RWPE1 (cell line): ENCODE measurements at regions not wholly inside any gene's neighbourhood (a gene's known extent, or its start where the extent isn't known, plus 50 kb on each side); places are given as distances from the start of the nearest gene placed in this dataset.

Experiments used
- CTCF ChIA-PET: fragments of 350-600 bp; sonication (Branson Sonifier 250); formaldehyde crosslinking; extraction: SDS; loops from one replicate; lab custom pipeline; 2021; lab: Yijun Ruan, JAX
- POLR2A ChIA-PET: fragments of 400-600 bp; formaldehyde crosslinking; extraction: SDS; loops from one replicate; lab custom pipeline; 2020; ENCODE audit warnings: antibody characterized with exemption; ENCODE audit not compliant: low non-redundant PET; lab: Yijun Ruan, JAX
- DNase-seq: peaks from one replicate; pipeline ENCODE4 v3.0.0; 2012; ENCODE audit warnings: low spot score
- H3K27ac ChIP-seq: fragments of 450-650 bp; 2 replicates; pipeline ENCODE4 v1.5.1; 2017
- TF ChIP-seq, protein P1 (sequence below): fragments of 450-650 bp; conservative IDR thresholded peaks from 2 replicates; pipeline ENCODE4 v1.5.1; 2017; ENCODE audit warnings: low read depth, mild to moderate bottlenecking

- TF ChIP-seq, protein P1, sequence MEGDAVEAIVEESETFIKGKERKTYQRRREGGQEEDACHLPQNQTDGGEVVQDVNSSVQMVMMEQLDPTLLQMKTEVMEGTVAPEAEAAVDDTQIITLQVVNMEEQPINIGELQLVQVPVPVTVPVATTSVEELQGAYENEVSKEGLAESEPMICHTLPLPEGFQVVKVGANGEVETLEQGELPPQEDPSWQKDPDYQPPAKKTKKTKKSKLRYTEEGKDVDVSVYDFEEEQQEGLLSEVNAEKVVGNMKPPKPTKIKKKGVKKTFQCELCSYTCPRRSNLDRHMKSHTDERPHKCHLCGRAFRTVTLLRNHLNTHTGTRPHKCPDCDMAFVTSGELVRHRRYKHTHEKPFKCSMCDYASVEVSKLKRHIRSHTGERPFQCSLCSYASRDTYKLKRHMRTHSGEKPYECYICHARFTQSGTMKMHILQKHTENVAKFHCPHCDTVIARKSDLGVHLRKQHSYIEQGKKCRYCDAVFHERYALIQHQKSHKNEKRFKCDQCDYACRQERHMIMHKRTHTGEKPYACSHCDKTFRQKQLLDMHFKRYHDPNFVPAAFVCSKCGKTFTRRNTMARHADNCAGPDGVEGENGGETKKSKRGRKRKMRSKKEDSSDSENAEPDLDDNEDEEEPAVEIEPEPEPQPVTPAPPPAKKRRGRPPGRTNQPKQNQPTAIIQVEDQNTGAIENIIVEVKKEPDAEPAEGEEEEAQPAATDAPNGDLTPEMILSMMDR, result no peak
- no peak overlapping the region for H3K27ac ChIP-seq
- ChIA-PET POLR2A (no interaction called here), CTCF (no interaction called here)
- DNase-seq, result no peak
Measured at GRCh38 chr11:37532271-37532670, 934.2 kb upstream of the RAG2 start.

DNA sequence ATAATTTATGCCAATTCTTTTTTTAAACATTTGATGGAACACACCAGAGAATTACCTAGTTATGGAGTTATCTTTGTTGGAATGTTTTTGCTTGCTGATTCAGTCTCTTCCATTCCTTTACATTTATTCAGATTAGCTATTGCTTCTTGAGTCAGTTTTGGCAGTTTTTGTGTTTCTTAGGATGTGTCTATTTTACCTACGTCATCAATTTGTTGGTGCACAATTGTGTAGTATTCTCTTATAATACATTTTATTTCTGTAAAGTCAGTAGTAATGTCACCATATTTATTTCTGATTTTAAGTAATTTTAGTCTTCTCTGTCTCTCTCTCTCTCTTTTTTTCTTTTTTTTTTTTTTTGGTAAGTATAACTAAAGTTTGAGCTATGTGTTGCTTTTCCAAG, 929.5 kb upstream of the RAG2 start:
- no peak overlapping the region for H3K27ac ChIP-seq
- no peak for DNase-seq
- TF ChIP-seq, protein P1, result no peak
- POLR2A ChIA-PET, result no interaction called here
- CTCF ChIA-PET, result interaction anchor here (0.6 kb wide), 1 partner anchor 50 kb away, joined by 3 read pairs; no protein-coding TSS in a partner anchor

GRCh38 chr11:37525336-37525735, 927.3 kb upstream of the RAG2 start:
- H3K27ac ChIP-seq, result no peak overlapping the region
- TF ChIP-seq, protein P1, result no peak
- ChIA-PET CTCF (no interaction called here), POLR2A (no interaction called here)
- no peak for DNase-seq

DNA sequence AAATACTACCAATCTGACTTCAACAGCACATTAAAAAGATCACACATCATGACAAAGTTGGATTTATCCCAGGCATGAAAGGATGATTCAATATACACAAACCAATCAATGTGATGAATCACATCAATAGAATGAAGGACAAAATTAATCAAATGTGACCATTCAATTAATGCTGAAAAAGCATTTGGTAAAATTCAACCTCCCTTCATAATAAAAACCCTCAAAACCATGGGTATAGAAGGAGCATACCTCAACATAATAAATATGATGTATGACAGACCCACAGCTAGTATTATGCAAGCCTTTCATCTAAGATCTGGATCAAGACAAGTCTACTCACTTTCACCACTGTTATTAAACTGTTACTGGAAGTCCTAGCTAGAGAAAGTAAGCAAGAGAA, 921.7 kb upstream of the RAG2 start:
- ChIA-PET CTCF (interaction anchor here (0.7 kb wide), 1 partner anchor 451 kb away, joined by 5 read pairs; no protein-coding TSS in a partner anchor), POLR2A (no interaction called here)
- DNase-seq, result no peak

GRCh38 chr11:37512156-37512780, 914.2 kb upstream of the RAG2 start:
- no peak for DNase-seq
- ChIA-PET POLR2A (no interaction called here), CTCF (no interaction called here)
- TF ChIP-seq, protein P1, result no peak
- no peak overlapping the region for H3K27ac ChIP-seq

More for the DNA sequence above, 921.7 kb upstream of the RAG2 start:
- TF ChIP-seq, protein P1, result no peak
- no peak overlapping the region for H3K27ac ChIP-seq

- TF ChIP-seq, protein P1, result no peak
- ChIA-PET POLR2A (no interaction called here), CTCF (interaction anchor here (0.6 kb wide), 1 partner anchor 1263 kb away, joined by 3 read pairs; no protein-coding TSS in a partner anchor)
- peak overlapping the region; percentile 78 for H3K27ac ChIP-seq
- peak; percentile 62 for DNase-seq
Measured at GRCh38 chr11:37511425-37511933, 913.4 kb upstream of the RAG2 start.
